Psoas muscle (tissue), 7 donors: ENCODE measurements at regions not wholly inside any gene's neighbourhood (a gene's known extent, or its start where the extent isn't known, plus 50 kb on each side); places are given as distances from the start of the nearest gene placed in this dataset.
"Not testable (repeated sequence)": the region's sequence is repeated elsewhere in the genome, so short reads cannot be mapped to it uniquely, and the experiment has no call there.

ENCODE experiments used
- ATAC-seq, 4 donors: fragments of 200-7000 bp; cut with Tn5 transposase; one replicate each; pipeline ENCODE4 v1.9.1; 2020; ENCODE audit warnings: moderate library complexity in 3 of 4, mild to moderate bottlenecking in 2 of 4
- DNase-seq, 2 donors: peaks; one replicate each; pipeline ENCODE4 v3.0.0-alpha.2; 2020
- H3K27ac ChIP-seq: fragments of 200-600 bp; one replicate; pipeline ENCODE4 v1.8.0; 2022
- H3K27me3 ChIP-seq, 3 donors: fragments of 200-600 bp in 1 of 3; one replicate each; pipeline versions ENCODE4 v1.6.1 to v1.8.0; 2013 to 2022; ENCODE audit warnings: low read length in 2 of 3, mild to moderate bottlenecking in 2 of 3, moderate library complexity in 1 of 3; ENCODE audit not compliant: insufficient read depth in 3 of 3
- H3K36me3 ChIP-seq, 2 donors: fragments of 200-600 bp in 1 of 2; one replicate each; pipeline versions ENCODE4 v1.6.1 to v1.8.0; 2013 to 2022; ENCODE audit warnings: low read depth in 1 of 2, mild to moderate bottlenecking in 1 of 2, moderate library complexity in 1 of 2; ENCODE audit not compliant: insufficient read depth in 1 of 2
- H3K4me1 ChIP-seq: fragments of 200-600 bp; one replicate; pipeline ENCODE4 v1.8.0; 2022
- H3K4me3 ChIP-seq: fragments of 200-600 bp; one replicate; pipeline ENCODE4 v1.8.0; 2022; ENCODE audit warnings: mild to moderate bottlenecking
- H3K9me3 ChIP-seq: fragments of 200-600 bp; one replicate; pipeline ENCODE4 v1.8.0; 2022
- CTCF ChIP-seq: fragments of 200-600 bp; IDR thresholded peaks from one replicate; pipeline ENCODE4 v1.8.0; 2022; ENCODE audit warnings: antibody characterized with exemption
- WGBS, 3 donors: extraction: QIAGEN DNeasy Blood & Tissue Kit; methylation state at CpG; one replicate each; pipeline versions ENCODE4 v1.1.6 to v1.1.7; 2013; 5-methylcytosine and 5-hydroxymethylcytosine counted together
- intact Hi-C, 2 donors: fragments of 100-400 bp; cut with DNase I; formaldehyde crosslinking; loops; one replicate each; pipeline versions ENCODE4 v1.11.0 to v1.14.2; 2022
- donor health status: healthy with polysubstance abuse.
- donor health status: DM: no; HTN: no; CAD: no; lungs with moderate emphysema.
- donor health status: Bipolar disorder and iron deficiency.
- donor health status: healthy.
- donor health status: DM: yes; HTN: yes; CAD: no.
- donor health status: DM: no; HTN: no; CAD: no.
- donor health status: DM: yes; HTN: yes; CAD: no.

- no peak for ATAC-seq
- WGBS, 3 donors: 17 to 35% (median 22%) methylated on average over 2 of the region's 2 CpGs
- intact Hi-C loops: no loop called here
- no peak overlapping the region for H3K27ac ChIP-seq
- peaks cover 0 to 8% (median 0%) of the 10 kb centered on the region in 3 donors for H3K27me3 ChIP-seq
- DNase-seq: no peak
- no peaks in the 10 kb centered on the region for H3K4me1 ChIP-seq
- no peaks in the 10 kb centered on the region for H3K36me3 ChIP-seq
- H3K4me3 ChIP-seq: no peak overlapping the region
- no peak for TF ChIP-seq CTCF
- peaks cover 3% of the 10 kb centered on the region for H3K9me3 ChIP-seq
These were observed 440.9 kb downstream of the DIRAS2 start for GRCh38 chr9:90201766-90202165.

- DNase-seq: no peak
These were observed 438.3 kb downstream of the DIRAS2 start for GRCh38 chr9:90204128-90204831.

GRCh38 chr9:90213045-90213444, 429.6 kb downstream of the DIRAS2 start:
- H3K4me1 ChIP-seq, H3K36me3 ChIP-seq, intact Hi-C loops, DNase-seq, H3K4me3 ChIP-seq, H3K9me3 ChIP-seq, H3K27ac ChIP-seq, ATAC-seq, H3K27me3 ChIP-seq: not testable (repeated sequence)
- 56 to 61% (median 60%) methylated on average over 7 to 9 of the region's 9 CpGs for WGBS, 3 donors

More at GRCh38 chr9:90204128-90204831, 438.3 kb downstream of the DIRAS2 start:
- ATAC-seq: no peak
- intact Hi-C loops: no loop called here
- no peaks in the 10 kb centered on the region for H3K4me1 ChIP-seq
- no peak for TF ChIP-seq CTCF
- no peak overlapping the region for H3K27ac ChIP-seq
- no peaks in the 10 kb centered on the region for H3K36me3 ChIP-seq
- H3K9me3 ChIP-seq: no peaks in the 10 kb centered on the region
- 70 to 78% (median 77%) methylated on average over 7 of the region's 7 CpGs for WGBS, 3 donors
- H3K4me3 ChIP-seq: no peak overlapping the region
- peaks cover 0 to 8% (median 0%) of the 10 kb centered on the region in 3 donors for H3K27me3 ChIP-seq

GRCh38 chr9:90219548-90220118, 423.0 kb downstream of the DIRAS2 start:
- no peaks in the 10 kb centered on the region for H3K4me1 ChIP-seq
- no peak for TF ChIP-seq CTCF
- H3K36me3 ChIP-seq: no peaks in the 10 kb centered on the region
- H3K27ac ChIP-seq: no peak overlapping the region
- intact Hi-C loops: no loop called here
- H3K27me3 ChIP-seq: peaks cover 2 to 4% (median 3%) of the 10 kb centered on the region in 3 donors
- no peak overlapping the region for H3K4me3 ChIP-seq
- WGBS, 3 donors: 19 to 23% (median 22%) methylated on average over 27 of the region's 27 CpGs
- DNase-seq (no peak), ATAC-seq (no peak)
- no peaks in the 10 kb centered on the region for H3K9me3 ChIP-seq

- H3K36me3 ChIP-seq, H3K4me3 ChIP-seq, H3K4me1 ChIP-seq, ATAC-seq, H3K27ac ChIP-seq, intact Hi-C loops, H3K9me3 ChIP-seq, H3K27me3 ChIP-seq, DNase-seq: not testable (repeated sequence)
- 73 to 78% (median 75%) methylated on average over 17 to 18 of the region's 18 CpGs for WGBS, 3 donors
These were observed 420.7 kb downstream of the DIRAS2 start for GRCh38 chr9:90221899-90222298.
